Sciatic nerve (tissue), 2 donors: ENCODE measurements at regions not wholly inside any gene's neighbourhood (a gene's known extent, or its start where the extent isn't known, plus 50 kb on each side); places are given as distances from the start of the nearest gene placed in this dataset.
"Not testable (repeated sequence)": the region's sequence is repeated elsewhere in the genome, so short reads cannot be mapped to it uniquely, and the experiment has no call there.

Experiments used
- ATAC-seq: fragments of 200-7000 bp; cut with Tn5 transposase; one replicate; pipeline ENCODE4 v1.9.1; 2020; ENCODE audit warnings: mild to moderate bottlenecking, moderate library complexity
- DNase-seq: peaks from one replicate; pipeline ENCODE4 v3.0.0-alpha.2; 2020; ENCODE audit warnings: low spot score
- intact Hi-C: fragments of 100-400 bp; cut with DNase I; formaldehyde crosslinking; loops from one replicate; pipeline ENCODE4 v1.14.2; 2022
- donor health status: DM: no; HTN: no; CAD: no.
- donor health status: DM: no; HTN: no; CAD: no.

- ATAC-seq (no peak), DNase-seq (no peak)
- intact Hi-C loops = no loop called here
Observed at GRCh38 chr7:65317372-65317771, 56.3 kb upstream of the ZNF92 start.

- ATAC-seq (no peak), DNase-seq (no peak)
- intact Hi-C loops = no loop called here
Observed at GRCh38 chr7:65310761-65311160, 62.9 kb upstream of the ZNF92 start.

DNA sequence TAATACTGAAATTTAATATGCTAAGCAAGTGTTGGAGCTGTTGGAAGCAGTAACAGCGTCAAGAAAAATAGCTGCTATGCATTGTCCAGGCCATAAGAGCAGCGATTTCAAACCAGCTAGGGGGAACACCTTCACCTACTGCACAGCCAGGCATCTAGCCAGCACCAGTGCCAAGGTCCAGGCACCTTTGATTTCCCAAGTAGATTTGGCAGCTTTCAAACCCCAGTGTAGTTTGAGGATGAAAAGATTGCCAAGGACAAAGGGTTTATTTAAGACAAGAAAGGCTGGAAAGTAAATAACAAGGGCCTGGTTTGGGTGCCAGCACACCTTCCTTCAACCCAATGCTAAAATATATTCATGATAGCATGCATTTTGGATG is 65.4 kb upstream of the ZNF92 start:
- DNase-seq (no peak), ATAC-seq (no peak)
- intact Hi-C loops = loop anchor here (5.0 kb wide), 1 partner anchor 356 kb away; no protein-coding TSS in a partner anchor

- intact Hi-C loops = loop anchor here (5.0 kb wide), 1 partner anchor 355 kb away; no protein-coding TSS in a partner anchor
- peak; percentile 69 for DNase-seq
Observed at GRCh38 chr7:65307651-65308299, 65.9 kb upstream of the ZNF92 start.

DNA sequence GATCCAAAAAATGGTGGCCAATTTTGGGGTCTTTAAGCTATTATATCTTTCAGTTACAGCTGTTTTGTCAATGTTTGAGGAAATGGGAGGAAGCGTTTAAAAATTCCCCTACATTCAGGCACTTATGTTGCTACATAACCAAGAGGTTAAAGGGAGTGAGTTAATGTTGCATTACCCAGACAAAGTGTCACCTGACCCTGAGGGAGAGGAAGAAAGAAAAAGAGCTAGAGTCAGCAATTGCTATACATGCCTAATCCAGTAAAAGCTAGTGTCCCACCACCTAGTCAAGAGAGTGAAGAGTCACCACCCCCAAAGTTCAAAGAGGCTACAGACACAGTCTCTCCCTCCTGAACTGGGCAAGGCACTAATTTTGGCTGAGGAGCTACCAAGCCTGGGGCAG is 69.5 kb upstream of the ZNF92 start:
- DNase-seq = no peak
- ATAC-seq = no peak
- intact Hi-C loops = no loop called here

More at GRCh38 chr7:65307651-65308299, 65.9 kb upstream of the ZNF92 start:
- ATAC-seq = peak; percentile 86

GRCh38 chr7:65302883-65303282 is 70.8 kb upstream of the ZNF92 start:
- intact Hi-C loops = no loop called here
- DNase-seq = no peak
- ATAC-seq = no peak

GRCh38 chr7:65301007-65301406 is 72.6 kb upstream of the ZNF92 start:
- ATAC-seq (no peak), DNase-seq (no peak)
- intact Hi-C loops = no loop called here

GRCh38 chr7:65295409-65295808 is 78.2 kb upstream of the ZNF92 start:
- DNase-seq = no peak
- intact Hi-C loops = no loop called here
- no peak for ATAC-seq

DNA sequence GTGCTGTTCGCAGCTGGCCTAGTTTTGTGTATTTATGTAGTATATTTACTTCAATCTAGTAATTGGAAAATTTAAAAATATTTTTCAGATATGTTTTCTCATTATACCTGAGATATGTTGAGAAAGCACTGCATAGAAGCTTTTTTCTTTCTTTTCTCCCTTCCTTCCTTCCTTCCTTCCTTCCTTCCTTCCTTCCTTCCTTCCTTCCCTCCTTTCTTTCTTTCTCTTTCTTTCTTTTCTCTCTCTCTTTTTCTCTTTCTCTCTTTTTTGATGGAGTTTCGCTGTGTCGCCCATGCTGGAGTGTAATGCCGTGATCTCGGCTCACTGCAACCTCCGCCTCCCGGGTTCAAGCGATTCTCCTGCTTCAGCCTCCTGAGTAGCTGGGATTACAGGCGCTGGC is 83.3 kb upstream of the ZNF92 start:
- ATAC-seq, DNase-seq, intact Hi-C loops: not testable (repeated sequence)

- DNase-seq = no peak
- no peak for ATAC-seq
- intact Hi-C loops = no loop called here
Observed at GRCh38 chr7:65287023-65287422, 86.6 kb upstream of the ZNF92 start.

GRCh38 chr7:65285906-65286864 is 87.5 kb upstream of the ZNF92 start:
- no peak for ATAC-seq
- intact Hi-C loops = no loop called here
- no peak for DNase-seq

- intact Hi-C loops, ATAC-seq, DNase-seq: not testable (repeated sequence)
Observed at GRCh38 chr7:65285241-65285640, 88.4 kb upstream of the ZNF92 start.

DNA sequence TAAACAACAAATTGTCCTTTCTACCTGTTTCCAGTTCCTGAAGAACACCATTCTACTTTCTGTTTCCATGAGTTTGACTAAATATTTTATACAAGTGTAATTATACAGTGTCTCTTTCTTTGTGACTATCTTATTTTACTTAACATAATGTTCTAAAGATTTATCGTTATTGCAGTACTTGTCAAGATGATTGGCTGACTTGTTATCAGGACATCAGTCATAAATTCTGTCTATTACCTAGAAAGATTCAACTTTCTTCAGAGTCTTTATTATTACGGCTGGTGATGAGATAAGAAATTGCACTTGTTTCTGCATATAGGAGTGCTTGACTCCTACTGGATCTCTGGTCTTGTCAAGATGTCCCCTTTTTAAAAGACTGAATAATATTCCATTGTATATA is 93.9 kb upstream of the ZNF92 start:
- intact Hi-C loops = no loop called here
- no peak for ATAC-seq

DNA sequence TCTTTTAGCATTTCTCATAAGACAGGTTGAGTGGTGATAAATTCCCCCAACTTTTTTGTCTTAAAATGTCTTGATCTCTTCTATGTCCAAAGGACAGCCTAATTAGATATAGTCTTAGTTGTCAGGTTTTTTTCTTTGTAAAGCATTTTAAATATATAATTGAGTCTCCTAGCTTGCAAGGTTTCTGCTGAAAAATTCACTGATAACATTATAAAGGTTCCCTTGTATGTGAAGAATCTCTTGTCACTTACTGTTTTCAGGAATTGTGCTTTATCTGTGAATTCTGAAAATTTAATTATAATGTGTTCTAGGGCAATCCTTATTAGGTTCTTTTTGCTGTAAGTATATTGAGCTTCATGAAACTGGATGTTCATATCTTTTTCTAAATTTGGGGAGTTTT is 96.8 kb upstream of the ZNF92 start:
- DNase-seq (no peak), ATAC-seq (no peak)
- intact Hi-C loops = no loop called here

More for the DNA sequence above, 93.9 kb upstream of the ZNF92 start:
- no peak for DNase-seq

DNA sequence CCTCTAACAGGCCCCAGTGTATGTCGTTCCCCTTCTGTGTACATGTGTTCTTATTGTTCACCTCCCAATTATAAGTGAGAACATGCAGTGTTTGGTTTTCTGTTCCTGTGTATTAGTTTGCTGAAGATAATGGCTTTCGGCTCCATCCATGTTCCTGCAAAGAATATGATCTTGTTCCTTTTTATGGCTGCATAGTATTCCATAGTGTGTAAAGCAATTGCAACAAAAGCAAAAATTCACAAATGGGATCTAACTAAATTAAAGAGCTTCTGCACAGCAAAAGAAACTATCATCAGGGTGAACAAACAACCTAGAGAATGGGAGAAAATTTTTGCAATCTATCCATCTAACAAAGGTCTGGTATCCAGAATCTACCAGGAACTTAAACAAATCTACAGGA is 102.2 kb upstream of the ZNF92 start:
- intact Hi-C loops = not testable (repeated sequence)

DNA sequence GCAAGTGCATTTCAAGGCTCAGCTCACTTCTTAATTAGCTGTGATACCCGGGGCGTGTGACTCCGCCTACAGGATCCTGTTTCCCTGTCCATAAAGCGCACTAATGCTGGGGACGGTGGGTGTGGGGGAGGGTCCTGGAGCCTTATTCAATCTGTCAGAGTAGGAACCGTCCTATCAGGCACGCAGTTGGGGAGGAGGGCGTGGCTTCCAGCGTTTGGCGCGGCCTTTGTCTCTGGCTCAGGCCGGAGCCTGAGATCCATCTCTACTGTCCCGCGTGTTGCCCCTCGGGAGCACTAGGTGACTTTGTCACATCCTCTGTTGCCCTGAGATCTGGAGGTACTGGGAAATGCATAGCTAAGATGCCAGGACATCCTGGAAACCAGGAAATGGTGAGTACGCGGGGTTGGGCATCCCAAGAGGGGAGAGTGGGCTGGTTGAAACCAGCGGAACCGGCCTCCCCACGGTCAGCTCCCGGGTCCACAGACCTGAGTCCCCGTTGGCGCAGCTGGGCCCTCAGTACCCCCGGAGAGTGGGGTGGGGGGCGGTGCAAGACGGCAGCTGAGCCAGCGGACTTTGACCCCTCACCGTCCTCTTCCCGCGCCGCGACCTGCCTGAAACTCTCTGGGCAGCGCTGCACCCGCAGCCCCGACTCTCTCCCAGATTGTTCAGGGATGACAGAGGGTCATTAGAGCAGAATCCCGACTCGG is 104.4 kb upstream of the ZNF92 start:
- intact Hi-C loops = no loop called here
- no peak for DNase-seq

More for the DNA sequence above, 102.2 kb upstream of the ZNF92 start:
- ATAC-seq, DNase-seq: not testable (repeated sequence)

DNA sequence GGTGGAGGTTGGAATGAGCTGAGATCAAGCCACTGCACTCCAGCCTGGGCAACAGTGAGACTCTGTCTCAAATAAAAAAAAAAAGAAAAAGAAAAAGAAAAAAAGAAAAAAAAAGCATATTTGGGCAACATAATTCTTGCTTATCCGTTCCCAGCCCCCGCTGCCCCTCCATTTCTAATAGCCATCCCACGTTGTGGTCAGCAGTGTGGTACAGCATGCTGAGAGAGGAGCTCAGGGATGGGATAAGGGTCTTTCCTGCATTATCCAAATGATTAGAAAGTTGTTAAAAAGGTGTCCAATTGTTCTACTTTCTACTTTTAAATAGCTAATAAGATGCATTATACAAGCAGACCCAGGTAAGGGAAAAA is 104.9 kb upstream of the ZNF92 start:
- intact Hi-C loops = no loop called here
- DNase-seq (no peak), ATAC-seq (no peak)

More for the DNA sequence above, 104.4 kb upstream of the ZNF92 start:
- ATAC-seq = peak; percentile 62

DNA sequence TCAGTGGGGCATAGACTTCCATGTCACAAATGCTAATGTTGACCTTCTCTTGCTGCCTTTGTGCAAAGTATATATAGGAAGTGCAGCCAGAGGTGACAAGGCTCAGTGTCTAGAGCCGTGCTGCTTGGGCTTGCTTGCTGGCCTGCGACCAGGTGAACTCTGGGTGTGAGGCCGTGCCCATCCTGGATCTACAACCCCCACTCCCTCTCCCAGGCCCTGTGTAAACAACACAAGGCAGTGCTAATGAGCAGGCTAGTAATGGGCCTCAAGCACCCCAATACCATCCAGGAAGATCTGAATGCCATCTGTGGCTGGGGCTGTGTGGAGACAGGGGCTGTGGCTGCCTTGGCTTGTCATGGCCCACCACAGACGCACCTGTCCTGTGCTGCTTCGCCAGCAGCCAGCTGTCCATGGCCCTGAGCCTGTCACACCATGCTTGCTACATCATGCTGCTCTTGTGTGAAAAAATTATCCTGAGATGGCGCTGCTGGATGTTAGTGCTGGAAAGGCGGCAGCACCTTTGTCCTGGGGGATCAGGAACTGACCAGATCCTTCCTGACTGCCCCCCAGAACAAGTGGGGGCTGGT is 107.6 kb upstream of the ZNF92 start:
- intact Hi-C loops = no loop called here
- DNase-seq (no peak), ATAC-seq (no peak)

DNA sequence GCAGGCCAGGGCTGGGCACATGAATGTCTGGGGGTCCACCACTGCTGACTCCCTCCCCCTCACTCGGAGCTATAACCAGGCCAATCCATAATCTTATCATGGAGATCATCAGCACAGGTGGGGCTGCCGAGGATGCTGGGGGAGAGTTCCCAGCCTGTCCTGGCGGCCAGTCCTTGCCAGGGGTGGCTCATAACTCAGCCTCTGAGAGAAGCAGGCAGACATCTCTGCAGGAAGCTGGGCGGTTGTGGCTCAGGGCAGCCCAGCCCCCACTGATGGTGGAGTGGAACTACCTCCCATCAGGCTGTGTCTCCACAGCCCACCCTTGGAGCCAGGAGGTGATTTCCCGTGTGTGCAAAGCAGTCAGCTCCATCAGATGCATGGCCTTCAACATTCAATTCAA is 109.4 kb upstream of the ZNF92 start:
- ATAC-seq = no peak
- no peak for DNase-seq
- intact Hi-C loops = no loop called here
